Mammary epithelial cell (primary cell): ENCODE measurements at regions not wholly inside any gene's neighbourhood (a gene's known extent, or its start where the extent isn't known, plus 50 kb on each side); places are given as distances from the start of the nearest gene placed in this dataset.

Source experiments
- EZH2 ChIP-seq: IDR thresholded peaks from 2 replicates; pipeline ENCODE4 v1.6.1; 2012; ENCODE audit warnings: low read length, inconsistent platforms, borderline replicate concordance
- TF ChIP-seq, protein P1 (sequence below), 2 donors: IDR thresholded peaks in 1 of 2; conservative IDR thresholded peaks in 1 of 2; 2 replicates each; pipeline ENCODE4 v1.5.1; 2011 to 2012; ENCODE audit warnings: inconsistent platforms in 2 of 2, low read length in 2 of 2, mild to moderate bottlenecking in 2 of 2, control low read depth in 1 of 2, low read depth in 1 of 2; ENCODE audit not compliant: insufficient read depth in 1 of 2; ENCODE audit errors: extremely low read depth in 1 of 2

DNA sequence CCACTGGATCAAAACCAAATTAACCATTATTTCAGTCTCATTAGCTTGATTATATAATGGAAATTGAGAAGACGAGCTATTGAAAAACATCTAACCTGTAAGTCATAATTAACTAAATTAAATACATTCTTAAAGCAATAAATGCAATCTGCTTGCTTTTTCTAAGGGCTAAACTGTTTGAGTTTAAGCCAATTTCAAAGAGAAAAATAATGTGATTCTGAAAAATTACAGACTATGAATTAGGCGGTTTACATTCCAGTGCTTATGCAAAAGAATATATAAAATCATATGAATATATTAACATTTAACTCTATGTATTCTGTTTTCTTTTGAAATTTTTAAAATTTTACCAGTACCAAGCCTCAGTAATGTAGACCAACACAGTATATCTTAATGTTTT, 1349.4 kb downstream of the FSCB start:
- TF ChIP-seq, protein P1, sequence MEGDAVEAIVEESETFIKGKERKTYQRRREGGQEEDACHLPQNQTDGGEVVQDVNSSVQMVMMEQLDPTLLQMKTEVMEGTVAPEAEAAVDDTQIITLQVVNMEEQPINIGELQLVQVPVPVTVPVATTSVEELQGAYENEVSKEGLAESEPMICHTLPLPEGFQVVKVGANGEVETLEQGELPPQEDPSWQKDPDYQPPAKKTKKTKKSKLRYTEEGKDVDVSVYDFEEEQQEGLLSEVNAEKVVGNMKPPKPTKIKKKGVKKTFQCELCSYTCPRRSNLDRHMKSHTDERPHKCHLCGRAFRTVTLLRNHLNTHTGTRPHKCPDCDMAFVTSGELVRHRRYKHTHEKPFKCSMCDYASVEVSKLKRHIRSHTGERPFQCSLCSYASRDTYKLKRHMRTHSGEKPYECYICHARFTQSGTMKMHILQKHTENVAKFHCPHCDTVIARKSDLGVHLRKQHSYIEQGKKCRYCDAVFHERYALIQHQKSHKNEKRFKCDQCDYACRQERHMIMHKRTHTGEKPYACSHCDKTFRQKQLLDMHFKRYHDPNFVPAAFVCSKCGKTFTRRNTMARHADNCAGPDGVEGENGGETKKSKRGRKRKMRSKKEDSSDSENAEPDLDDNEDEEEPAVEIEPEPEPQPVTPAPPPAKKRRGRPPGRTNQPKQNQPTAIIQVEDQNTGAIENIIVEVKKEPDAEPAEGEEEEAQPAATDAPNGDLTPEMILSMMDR (conservative IDR thresholded peaks at IDR 0.05 in 1 of 2, IDR thresholded peaks at IDR 0.05 in 1 of 2; ENCODE audit: extremely low read depth in 1 of 2, insufficient read depth in 1 of 2, low read depth in 1 of 2, low read length in 2 of 2): no peak
- no peak for TF ChIP-seq EZH2
